ENCODE measurements at regions not wholly inside any gene's neighbourhood (a gene's known extent, or its start where the extent isn't known, plus 50 kb on each side); places are given as distances from the start of the nearest gene placed in this dataset.

DNA sequence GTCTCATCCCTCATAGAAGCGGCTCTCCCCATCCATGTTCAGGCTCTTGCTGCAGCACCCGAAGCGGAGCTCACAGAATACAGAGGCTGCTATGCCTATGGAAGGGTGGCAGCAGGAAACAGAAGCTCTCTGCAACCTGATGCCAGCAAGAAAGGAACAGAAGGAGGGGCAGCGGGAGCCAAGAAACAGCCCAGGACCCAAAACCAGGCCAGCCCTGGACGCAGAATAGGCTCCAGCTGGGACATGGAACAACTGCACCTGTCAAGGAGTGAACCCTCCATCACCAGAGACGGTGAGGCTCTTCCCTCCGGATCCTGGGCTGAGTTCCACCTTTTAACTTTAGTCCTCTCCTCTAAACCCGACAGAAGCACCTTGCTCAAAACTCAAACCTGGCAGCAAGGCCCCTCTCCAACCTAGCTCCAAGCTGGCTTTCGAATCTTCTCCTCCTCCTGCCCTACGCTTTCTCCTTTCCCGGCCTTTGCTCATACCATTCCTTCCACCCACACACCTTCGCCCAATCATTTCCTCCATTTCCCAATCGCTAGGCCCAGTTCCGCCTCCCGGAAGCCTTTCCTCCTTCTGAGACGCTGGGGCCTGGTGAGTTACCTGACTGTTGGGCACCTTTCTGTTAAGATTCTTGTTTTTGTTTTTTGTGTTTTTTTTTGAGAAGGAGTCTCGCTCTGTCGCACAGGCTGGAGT lies 122.8 kb upstream of the ZNF92 start:
- TF ChIP-seq, protein P1, sequence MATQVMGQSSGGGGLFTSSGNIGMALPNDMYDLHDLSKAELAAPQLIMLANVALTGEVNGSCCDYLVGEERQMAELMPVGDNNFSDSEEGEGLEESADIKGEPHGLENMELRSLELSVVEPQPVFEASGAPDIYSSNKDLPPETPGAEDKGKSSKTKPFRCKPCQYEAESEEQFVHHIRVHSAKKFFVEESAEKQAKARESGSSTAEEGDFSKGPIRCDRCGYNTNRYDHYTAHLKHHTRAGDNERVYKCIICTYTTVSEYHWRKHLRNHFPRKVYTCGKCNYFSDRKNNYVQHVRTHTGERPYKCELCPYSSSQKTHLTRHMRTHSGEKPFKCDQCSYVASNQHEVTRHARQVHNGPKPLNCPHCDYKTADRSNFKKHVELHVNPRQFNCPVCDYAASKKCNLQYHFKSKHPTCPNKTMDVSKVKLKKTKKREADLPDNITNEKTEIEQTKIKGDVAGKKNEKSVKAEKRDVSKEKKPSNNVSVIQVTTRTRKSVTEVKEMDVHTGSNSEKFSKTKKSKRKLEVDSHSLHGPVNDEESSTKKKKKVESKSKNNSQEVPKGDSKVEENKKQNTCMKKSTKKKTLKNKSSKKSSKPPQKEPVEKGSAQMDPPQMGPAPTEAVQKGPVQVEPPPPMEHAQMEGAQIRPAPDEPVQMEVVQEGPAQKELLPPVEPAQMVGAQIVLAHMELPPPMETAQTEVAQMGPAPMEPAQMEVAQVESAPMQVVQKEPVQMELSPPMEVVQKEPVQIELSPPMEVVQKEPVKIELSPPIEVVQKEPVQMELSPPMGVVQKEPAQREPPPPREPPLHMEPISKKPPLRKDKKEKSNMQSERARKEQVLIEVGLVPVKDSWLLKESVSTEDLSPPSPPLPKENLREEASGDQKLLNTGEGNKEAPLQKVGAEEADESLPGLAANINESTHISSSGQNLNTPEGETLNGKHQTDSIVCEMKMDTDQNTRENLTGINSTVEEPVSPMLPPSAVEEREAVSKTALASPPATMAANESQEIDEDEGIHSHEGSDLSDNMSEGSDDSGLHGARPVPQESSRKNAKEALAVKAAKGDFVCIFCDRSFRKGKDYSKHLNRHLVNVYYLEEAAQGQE (IDR thresholded peaks at IDR 0.05; ENCODE audit: insufficient read depth in 1 of 2, low read depth in 2 of 2, low read length in 2 of 2), result no peak
- TF ChIP-seq TAF1 (IDR thresholded peaks at IDR 0.05; ENCODE audit: borderline replicate concordance, insufficient read depth, low read length) (no peak), SIN3A (IDR thresholded peaks at IDR 0.05; ENCODE audit: borderline replicate concordance, insufficient read depth, low read length) (no peak), POLR2AphosphoS5 (IDR thresholded peaks at IDR 0.05; ENCODE audit: low read depth, low read length) (no peak), FOXP2 (optimal IDR thresholded peaks at IDR 0.05; ENCODE audit: borderline replicate concordance, extremely low read depth, extremely low read length, insufficient read depth) (no peak)

DNA sequence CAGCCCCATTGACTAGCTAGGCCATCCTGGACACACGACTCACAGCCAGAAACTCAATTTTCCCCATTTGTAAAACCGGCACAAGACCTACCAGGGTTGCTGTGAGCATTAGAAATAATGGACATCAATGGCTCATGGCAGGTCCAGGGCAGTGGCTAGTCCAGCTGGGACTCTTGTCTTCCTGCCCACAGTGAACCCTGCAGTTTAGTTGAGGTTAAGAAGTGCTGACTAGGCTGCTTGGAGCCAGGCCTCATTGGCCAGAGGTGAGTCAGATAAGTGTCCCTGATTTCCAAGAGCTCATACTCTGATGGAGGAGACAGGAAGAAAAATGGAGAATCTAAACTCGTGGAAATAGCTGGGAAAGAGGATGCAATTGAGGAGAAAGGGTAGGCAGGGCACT lies 123.4 kb upstream of the ZNF92 start:
- TF ChIP-seq TAF1 (IDR thresholded peaks at IDR 0.05; ENCODE audit: borderline replicate concordance, insufficient read depth, low read length) (no peak), SIN3A (IDR thresholded peaks at IDR 0.05; ENCODE audit: borderline replicate concordance, insufficient read depth, low read length) (no peak), FOXP2 (optimal IDR thresholded peaks at IDR 0.05; ENCODE audit: borderline replicate concordance, extremely low read depth, extremely low read length, insufficient read depth) (no peak), POLR2AphosphoS5 (IDR thresholded peaks at IDR 0.05; ENCODE audit: low read depth, low read length) (no peak)
- TF ChIP-seq, protein P1 (IDR thresholded peaks at IDR 0.05; ENCODE audit: insufficient read depth in 1 of 2, low read depth in 2 of 2, low read length in 2 of 2), result no peak

DNA sequence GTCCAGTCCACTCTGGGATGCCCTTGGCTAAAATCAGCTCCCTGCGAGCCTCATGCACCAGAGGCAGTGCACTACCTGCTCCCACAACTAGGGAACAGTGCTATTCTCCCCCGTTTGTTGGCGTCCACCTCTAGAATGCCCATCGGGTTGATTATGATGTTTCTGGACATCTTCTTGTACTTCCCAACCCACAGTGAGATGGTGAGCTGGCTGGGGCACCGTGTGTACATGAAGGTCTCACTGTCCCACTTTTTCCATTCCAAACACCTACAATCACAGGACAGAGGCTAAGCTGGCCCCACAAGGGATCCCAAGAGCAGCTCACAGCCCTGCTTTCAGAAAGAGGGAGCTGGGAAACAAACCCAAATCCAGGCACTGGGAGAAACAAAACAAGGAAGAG lies 126.2 kb upstream of the ZNF92 start:
- TF ChIP-seq, protein P1 (IDR thresholded peaks at IDR 0.05; ENCODE audit: insufficient read depth in 1 of 2, low read depth in 2 of 2, low read length in 2 of 2), result no peak
- TF ChIP-seq SIN3A (IDR thresholded peaks at IDR 0.05; ENCODE audit: borderline replicate concordance, insufficient read depth, low read length) (no peak), POLR2AphosphoS5 (IDR thresholded peaks at IDR 0.05; ENCODE audit: low read depth, low read length) (no peak), TAF1 (IDR thresholded peaks at IDR 0.05; ENCODE audit: borderline replicate concordance, insufficient read depth, low read length) (no peak), FOXP2 (optimal IDR thresholded peaks at IDR 0.05; ENCODE audit: borderline replicate concordance, extremely low read depth, extremely low read length, insufficient read depth) (no peak)

DNA sequence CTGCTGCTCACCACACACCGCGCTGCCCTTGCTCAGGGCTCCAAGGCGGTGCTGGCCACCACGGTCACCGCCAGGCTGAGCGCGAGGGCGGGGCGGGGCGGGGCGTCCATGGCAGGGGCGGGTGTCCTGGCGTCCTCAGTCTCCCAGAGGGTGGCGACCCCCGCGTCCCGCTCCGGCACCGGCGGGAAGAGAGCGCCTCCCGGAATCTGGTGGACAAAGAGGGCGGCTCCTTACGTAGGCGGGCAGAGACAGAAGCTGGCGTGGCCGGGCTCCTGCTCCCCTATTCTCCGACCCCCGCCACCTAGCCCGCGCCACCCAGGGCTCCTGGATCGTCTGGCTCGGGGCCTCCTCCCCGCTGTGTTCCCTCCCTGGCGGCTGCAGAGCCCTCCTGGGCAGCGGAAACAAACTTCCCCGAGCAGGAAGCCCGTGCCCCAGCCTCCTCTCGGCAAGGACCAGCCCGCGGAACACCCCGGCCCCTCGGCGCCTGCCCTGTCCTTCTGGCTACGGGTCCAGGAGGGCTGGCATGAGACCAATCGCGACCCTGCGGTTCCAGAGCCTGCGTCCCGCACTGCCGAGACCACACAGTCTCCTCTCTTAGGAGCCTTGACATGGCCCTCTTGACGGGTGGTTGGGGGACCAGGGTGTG lies 133.8 kb upstream of the ZNF92 start:
- no peak for TF ChIP-seq SIN3A (IDR thresholded peaks at IDR 0.05; ENCODE audit: borderline replicate concordance, insufficient read depth, low read length)
- TF ChIP-seq, protein P1 (IDR thresholded peaks at IDR 0.05; ENCODE audit: insufficient read depth in 1 of 2, low read depth in 2 of 2, low read length in 2 of 2), result no peak
- TF ChIP-seq FOXP2 (optimal IDR thresholded peaks at IDR 0.05; ENCODE audit: borderline replicate concordance, extremely low read depth, extremely low read length, insufficient read depth), result no peak
- TF ChIP-seq TAF1 (IDR thresholded peaks at IDR 0.05; ENCODE audit: borderline replicate concordance, insufficient read depth, low read length), result no peak
- no peak for TF ChIP-seq POLR2AphosphoS5 (IDR thresholded peaks at IDR 0.05; ENCODE audit: low read depth, low read length)

Measured in PFSK-1 (cell line).